ENCODE measurements at regions not wholly inside any gene's neighbourhood (a gene's known extent, or its start where the extent isn't known, plus 50 kb on each side); places are given as distances from the start of the nearest gene placed in this dataset.
"Not testable (repeated sequence)": the region's sequence is repeated elsewhere in the genome, so short reads cannot be mapped to it uniquely, and the experiment has no call there.

- DNase-seq (ENCODE audit: low spot score) = no peak
These were observed 1135.0 kb upstream of the TENM3 start for GRCh38 chr4:181108237-181108636.

GRCh38 chr4:181119186-181119585, 1124.0 kb upstream of the TENM3 start:
- DNase-seq (ENCODE audit: low spot score) = no peak

- DNase-seq (ENCODE audit: low spot score) = no peak
These were observed 1121.5 kb upstream of the TENM3 start for GRCh38 chr4:181121733-181122132.

- DNase-seq (ENCODE audit: low spot score) = no peak
These were observed 1116.0 kb upstream of the TENM3 start for GRCh38 chr4:181127171-181127570.

- not testable (repeated sequence) for DNase-seq (ENCODE audit: low spot score)
These were observed 1112.9 kb upstream of the TENM3 start for GRCh38 chr4:181130317-181130716.

GRCh38 chr4:181137351-181137750, 1105.9 kb upstream of the TENM3 start:
- no peak for DNase-seq (ENCODE audit: low spot score)

- DNase-seq (ENCODE audit: low spot score) = no peak
These were observed 1105.1 kb upstream of the TENM3 start for GRCh38 chr4:181138116-181138515.

- no peak for DNase-seq (ENCODE audit: low spot score)
These were observed 1103.1 kb upstream of the TENM3 start for GRCh38 chr4:181140037-181140603.

- DNase-seq (ENCODE audit: low spot score) = peak; percentile 50
These were observed 1099.8 kb upstream of the TENM3 start for GRCh38 chr4:181143250-181143854.

GRCh38 chr4:181146051-181146450, 1097.2 kb upstream of the TENM3 start:
- DNase-seq (ENCODE audit: low spot score) = no peak

GRCh38 chr4:181147416-181147951, 1095.7 kb upstream of the TENM3 start:
- DNase-seq (ENCODE audit: low spot score) = no peak

GRCh38 chr4:181148470-181148869, 1094.7 kb upstream of the TENM3 start:
- DNase-seq (ENCODE audit: low spot score) = no peak

- DNase-seq (ENCODE audit: low spot score) = no peak
These were observed 1093.0 kb upstream of the TENM3 start for GRCh38 chr4:181150191-181150590.

- DNase-seq (ENCODE audit: low spot score) = no peak
These were observed 1091.3 kb upstream of the TENM3 start for GRCh38 chr4:181151856-181152255.

GRCh38 chr4:181157647-181158046, 1085.6 kb upstream of the TENM3 start:
- DNase-seq (ENCODE audit: low spot score) = no peak

- DNase-seq (ENCODE audit: low spot score) = no peak
These were observed 1084.2 kb upstream of the TENM3 start for GRCh38 chr4:181158971-181159370.

GRCh38 chr4:181161669-181162068, 1081.5 kb upstream of the TENM3 start:
- DNase-seq (ENCODE audit: low spot score) = no peak

- no peak for DNase-seq (ENCODE audit: low spot score)
These were observed 1080.9 kb upstream of the TENM3 start for GRCh38 chr4:181162266-181162665.

GRCh38 chr4:181162676-181163075, 1080.5 kb upstream of the TENM3 start:
- DNase-seq (ENCODE audit: low spot score) = no peak

GRCh38 chr4:181166742-181167399, 1076.3 kb upstream of the TENM3 start:
- DNase-seq (ENCODE audit: low spot score) = no peak

- no peak for DNase-seq (ENCODE audit: low spot score)
These were observed 1075.0 kb upstream of the TENM3 start for GRCh38 chr4:181168011-181168805.

- no peak for DNase-seq (ENCODE audit: low spot score)
These were observed 1070.2 kb upstream of the TENM3 start for GRCh38 chr4:181173046-181173445.

GRCh38 chr4:181176306-181176705, 1066.9 kb upstream of the TENM3 start:
- no peak for DNase-seq (ENCODE audit: low spot score)
